Endodermal cell (in vitro differentiated cells): ENCODE measurements at regions not wholly inside any gene's neighbourhood (a gene's known extent, or its start where the extent isn't known, plus 50 kb on each side); places are given as distances from the start of the nearest gene placed in this dataset.

Source experiments
- DNase-seq: peaks from one replicate; pipeline ENCODE4 v3.0.0-alpha.2; 2017
- H3K27ac ChIP-seq: 2 replicates; pipeline ENCODE4 v1.5.1; 2013; ENCODE audit warnings: mild to moderate bottlenecking, low read depth, low read length, moderate library complexity
- H3K27me3 ChIP-seq: 2 replicates; pipeline ENCODE4 v1.6.1; 2013; ENCODE audit warnings: mild to moderate bottlenecking, low read length, moderate library complexity; ENCODE audit not compliant: insufficient read depth, control insufficient read depth, poor library complexity, severe bottlenecking
- H3K36me3 ChIP-seq: 2 replicates; pipeline ENCODE4 v1.7.0; 2013; ENCODE audit warnings: mild to moderate bottlenecking, low read length, moderate library complexity; ENCODE audit not compliant: control insufficient read depth, insufficient read depth
- H3K4me1 ChIP-seq: one replicate; pipeline ENCODE4 v1.7.0; 2013; ENCODE audit warnings: low read length; ENCODE audit not compliant: control insufficient read depth, insufficient read depth
- H3K4me3 ChIP-seq: 2 replicates; pipeline ENCODE4 v1.5.1; 2013; ENCODE audit warnings: mild to moderate bottlenecking, low read length, moderate library complexity
- H3K9ac ChIP-seq: 2 replicates; pipeline ENCODE4 v1.6.1; 2013; ENCODE audit warnings: mild to moderate bottlenecking, low read length, moderate library complexity; ENCODE audit not compliant: poor library complexity, severe bottlenecking; ENCODE audit errors: extremely low read depth
- H3K9me3 ChIP-seq: 2 replicates; pipeline ENCODE4 v1.6.1; 2013; ENCODE audit warnings: mild to moderate bottlenecking, low read length, moderate library complexity; ENCODE audit not compliant: control insufficient read depth
- H3K27ac Mint-ChIP-seq: 2 replicates; pipeline ENCODE4 v1.8.0; 2020; ENCODE audit warnings: mixed read lengths
- H3K27me3 Mint-ChIP-seq: 2 replicates; pipeline ENCODE4 v1.8.0; 2021; ENCODE audit warnings: mild to moderate bottlenecking, mixed read lengths; ENCODE audit not compliant: insufficient read depth
- H3K36me3 Mint-ChIP-seq: 2 replicates; pipeline ENCODE4 v1.8.0; 2020; ENCODE audit warnings: low read depth, mixed read lengths
- H3K4me1 Mint-ChIP-seq: 2 replicates; pipeline ENCODE4 v1.8.0; 2020; ENCODE audit warnings: mixed read lengths
- H3K4me3 Mint-ChIP-seq: 2 replicates; pipeline ENCODE4 v1.8.0; 2020; ENCODE audit warnings: mild to moderate bottlenecking, moderate library complexity, mixed read lengths
- H3K9me3 Mint-ChIP-seq: 2 replicates; pipeline ENCODE4 v1.8.0; 2020; ENCODE audit warnings: mild to moderate bottlenecking, mixed read lengths
- WGBS, 2 experiments: methylation state at CpG; one replicate each; pipeline versions ENCODE4 v1.1.5 to v1.1.7; 2013; ENCODE audit warnings: missing lambda C conversion rate in 2 of 2, mixed read lengths in 1 of 2; ENCODE audit not compliant: insufficient coverage in 1 of 2, insufficient read length in 1 of 2; 5-methylcytosine and 5-hydroxymethylcytosine counted together
- TF ChIP-seq, protein P1 (sequence below): fragments of 200-600 bp; sonication (generic); conservative IDR thresholded peaks from 2 replicates; pipeline ENCODE4 v1.5.0; 2021; ENCODE audit warnings: antibody characterized with exemption, mild to moderate bottlenecking

DNA sequence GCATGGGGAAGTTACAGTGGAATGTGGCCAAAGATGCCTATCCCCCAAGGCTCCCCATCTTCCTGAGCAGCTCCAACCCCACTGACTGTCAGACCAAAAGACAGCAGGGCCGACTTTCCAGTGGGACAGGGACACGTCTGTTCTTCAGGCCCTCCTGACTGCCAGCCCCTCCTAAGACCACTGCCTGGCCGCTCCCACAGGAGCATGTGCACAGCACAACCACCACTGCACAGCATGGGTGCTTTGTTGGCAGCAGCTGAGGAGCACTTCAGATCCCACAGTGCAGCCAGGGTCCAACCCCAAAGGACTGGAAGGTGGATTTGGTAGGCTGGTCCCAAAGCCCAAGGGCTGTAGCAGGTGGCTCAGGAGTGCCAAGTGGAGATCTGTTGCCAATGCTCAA is 648.3 kb upstream of the BRINP3 start:
- WGBS, 2 experiments = 93 to 95% methylated on average over 3 of the region's 3 CpGs
- Mint-ChIP-seq H3K27ac (no peak overlapping the region), H3K36me3 (no peaks in the 10 kb centered on the region), H3K4me3 (no peak overlapping the region), H3K9me3 (no peaks in the 10 kb centered on the region), H3K27me3 (no peaks in the 10 kb centered on the region), H3K4me1 (no peaks in the 10 kb centered on the region)
- Histone ChIP-seq H3K27ac (no peak overlapping the region), H3K4me1 (no peaks in the 10 kb centered on the region), H3K9ac (no peak overlapping the region), H3K4me3 (no peak overlapping the region), H3K36me3 (no peaks in the 10 kb centered on the region), H3K9me3 (no peaks in the 10 kb centered on the region), H3K27me3 (no peaks in the 10 kb centered on the region)
- TF ChIP-seq, protein P1, sequence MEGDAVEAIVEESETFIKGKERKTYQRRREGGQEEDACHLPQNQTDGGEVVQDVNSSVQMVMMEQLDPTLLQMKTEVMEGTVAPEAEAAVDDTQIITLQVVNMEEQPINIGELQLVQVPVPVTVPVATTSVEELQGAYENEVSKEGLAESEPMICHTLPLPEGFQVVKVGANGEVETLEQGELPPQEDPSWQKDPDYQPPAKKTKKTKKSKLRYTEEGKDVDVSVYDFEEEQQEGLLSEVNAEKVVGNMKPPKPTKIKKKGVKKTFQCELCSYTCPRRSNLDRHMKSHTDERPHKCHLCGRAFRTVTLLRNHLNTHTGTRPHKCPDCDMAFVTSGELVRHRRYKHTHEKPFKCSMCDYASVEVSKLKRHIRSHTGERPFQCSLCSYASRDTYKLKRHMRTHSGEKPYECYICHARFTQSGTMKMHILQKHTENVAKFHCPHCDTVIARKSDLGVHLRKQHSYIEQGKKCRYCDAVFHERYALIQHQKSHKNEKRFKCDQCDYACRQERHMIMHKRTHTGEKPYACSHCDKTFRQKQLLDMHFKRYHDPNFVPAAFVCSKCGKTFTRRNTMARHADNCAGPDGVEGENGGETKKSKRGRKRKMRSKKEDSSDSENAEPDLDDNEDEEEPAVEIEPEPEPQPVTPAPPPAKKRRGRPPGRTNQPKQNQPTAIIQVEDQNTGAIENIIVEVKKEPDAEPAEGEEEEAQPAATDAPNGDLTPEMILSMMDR = no peak
- DNase-seq = no peak

DNA sequence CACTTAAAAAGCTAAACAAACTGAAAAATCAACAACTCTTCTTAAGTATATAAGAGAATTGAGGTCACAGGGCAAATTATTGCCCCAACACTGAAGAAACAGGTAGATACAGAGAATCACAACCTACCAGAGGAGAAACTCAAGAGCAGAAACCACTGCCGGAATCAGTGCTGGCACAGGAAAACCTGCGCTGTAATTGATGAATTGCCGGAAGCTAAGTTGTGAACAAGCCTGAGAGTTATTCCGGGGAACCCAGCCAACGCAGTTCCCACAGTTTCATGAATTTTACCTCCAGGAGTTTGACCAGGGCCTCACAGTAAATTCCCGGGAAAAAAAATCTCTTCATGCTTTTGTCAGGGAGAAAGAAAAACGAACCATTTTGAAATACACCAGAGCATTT is 657.1 kb upstream of the BRINP3 start:
- Mint-ChIP-seq H3K36me3 (no peaks in the 10 kb centered on the region), H3K4me1 (peaks cover 5% of the 10 kb centered on the region), H3K27me3 (no peaks in the 10 kb centered on the region), H3K27ac (no peak overlapping the region), H3K9me3 (no peaks in the 10 kb centered on the region), H3K4me3 (no peak overlapping the region)
- Histone ChIP-seq H3K9ac (no peak overlapping the region), H3K4me3 (no peak overlapping the region), H3K27me3 (no peaks in the 10 kb centered on the region), H3K36me3 (no peaks in the 10 kb centered on the region), H3K9me3 (no peaks in the 10 kb centered on the region), H3K4me1 (no peaks in the 10 kb centered on the region), H3K27ac (no peak overlapping the region)
- DNase-seq = no peak
- 86 to 93% methylated on average over 6 to 7 of the region's 7 CpGs for whole genome bisulfite sequencing, 2 experiments
- TF ChIP-seq, protein P1 = no peak

GRCh38 chr1:191140038-191140437 is 662.4 kb upstream of the BRINP3 start:
- TF ChIP-seq, protein P1 = no peak
- no peak overlapping the region for H3K27ac ChIP-seq
- H3K4me1 Mint-ChIP-seq = no peaks in the 10 kb centered on the region
- no peak overlapping the region for H3K27ac Mint-ChIP-seq
- no peaks in the 10 kb centered on the region for H3K36me3 ChIP-seq
- H3K27me3 ChIP-seq = no peaks in the 10 kb centered on the region
- H3K9me3 Mint-ChIP-seq = no peaks in the 10 kb centered on the region
- no peak overlapping the region for H3K9ac ChIP-seq
- no peaks in the 10 kb centered on the region for H3K27me3 Mint-ChIP-seq
- H3K4me3 ChIP-seq = no peak overlapping the region
- no peak for DNase-seq
- H3K9me3 ChIP-seq = no peaks in the 10 kb centered on the region
- no peak overlapping the region for H3K4me3 Mint-ChIP-seq
- H3K4me1 ChIP-seq = no peaks in the 10 kb centered on the region
- 100% methylated on average over 1 of the region's 1 CpG for WGBS, 2 experiments
- H3K36me3 Mint-ChIP-seq = no peaks in the 10 kb centered on the region
